C1 segment of cervical spinal cord (tissue), 14 donors: ENCODE measurements at regions not wholly inside any gene's neighbourhood (a gene's known extent, or its start where the extent isn't known, plus 50 kb on each side); places are given as distances from the start of the nearest gene placed in this dataset.
A peak's percentile ranks its signal among the peaks of the same experiment; 100 is the strongest.
"Not testable (repeated sequence)": the region's sequence is repeated elsewhere in the genome, so short reads cannot be mapped to it uniquely, and the experiment has no call there.

Experiments used
- DNase-seq, 14 donors: peaks; one replicate each; lab custom pipeline; 2025; lab: John Stamatoyannopoulos, UW

- DNase-seq = no peak
Measured at GRCh38 chr18:10164271-10165071, 250.7 kb downstream of the VAPA start.

GRCh38 chr18:10166164-10166807 lies 252.5 kb downstream of the VAPA start:
- no peak for DNase-seq

DNA sequence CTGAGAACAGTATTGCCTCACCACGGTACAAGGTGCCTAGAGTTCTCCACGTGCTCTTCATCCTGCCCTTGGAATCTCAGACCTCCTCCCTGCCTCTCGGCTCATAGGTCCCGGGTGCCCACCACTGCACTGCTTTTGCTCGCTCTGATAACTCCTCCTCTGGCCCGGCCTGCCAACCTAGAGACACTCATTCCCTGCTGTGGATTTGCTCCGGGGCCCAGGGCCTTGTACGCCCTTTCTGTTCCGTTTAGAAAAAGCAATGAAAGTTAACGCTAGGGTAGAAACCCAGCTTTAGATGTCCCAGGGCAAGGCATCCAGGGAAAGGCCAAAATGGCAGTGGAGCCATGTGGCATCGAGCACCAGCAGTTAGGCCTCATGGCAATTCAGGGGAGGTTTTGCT lies 253.9 kb downstream of the VAPA start:
- DNase-seq = no peak

GRCh38 chr18:10168477-10168876 lies 254.7 kb downstream of the VAPA start:
- DNase-seq = no peak

DNA sequence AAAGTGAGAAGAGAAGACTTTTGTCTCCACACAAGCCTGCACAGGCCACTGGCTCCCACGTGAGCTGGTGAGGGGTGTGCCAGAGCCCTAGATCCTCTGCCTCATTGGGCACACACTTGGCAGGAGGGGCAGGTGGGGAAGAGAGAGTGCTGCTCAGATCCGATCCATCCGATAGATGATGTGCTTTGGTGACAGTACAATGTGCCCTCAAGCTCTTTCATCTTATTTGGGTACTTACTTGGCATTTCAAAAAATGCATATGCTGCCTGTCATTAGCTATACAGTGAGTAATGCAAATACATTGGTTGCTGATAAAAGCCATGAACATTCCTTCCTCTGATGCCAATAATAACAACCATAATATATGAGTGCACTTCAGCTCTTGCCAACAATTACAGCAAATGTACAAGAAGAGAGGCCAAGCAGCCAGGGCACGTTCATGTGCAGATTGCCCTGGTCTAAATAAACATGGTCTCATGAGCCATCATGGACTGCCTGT lies 255.3 kb downstream of the VAPA start:
- no peak for DNase-seq

- DNase-seq = no peak
Measured at GRCh38 chr18:10169814-10170213, 256.0 kb downstream of the VAPA start.

DNA sequence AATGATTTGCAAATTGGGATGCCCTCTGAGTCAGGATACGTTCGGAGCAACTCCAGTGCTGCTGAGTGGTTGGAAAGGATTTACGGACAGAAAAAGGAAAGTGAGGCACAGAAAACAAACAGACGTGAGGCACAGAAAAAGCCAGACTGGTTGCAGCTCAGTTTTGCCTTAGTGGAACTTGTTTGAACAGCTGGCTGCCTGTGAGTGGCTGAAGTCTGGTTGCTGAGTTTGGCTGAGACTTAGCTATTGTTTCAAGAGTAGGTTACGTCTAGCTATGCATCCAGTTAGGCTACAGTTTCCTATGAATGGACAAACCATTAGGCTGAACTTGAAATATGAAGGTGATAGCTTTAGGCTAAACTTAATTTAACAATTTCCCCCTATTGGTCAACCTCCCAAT lies 256.6 kb downstream of the VAPA start:
- DNase-seq = no peak

- not testable (repeated sequence) for DNase-seq
Measured at GRCh38 chr18:10175333-10175732, 261.5 kb downstream of the VAPA start.

- not testable (repeated sequence) for DNase-seq
Measured at GRCh38 chr18:10179326-10179725, 265.5 kb downstream of the VAPA start.

DNA sequence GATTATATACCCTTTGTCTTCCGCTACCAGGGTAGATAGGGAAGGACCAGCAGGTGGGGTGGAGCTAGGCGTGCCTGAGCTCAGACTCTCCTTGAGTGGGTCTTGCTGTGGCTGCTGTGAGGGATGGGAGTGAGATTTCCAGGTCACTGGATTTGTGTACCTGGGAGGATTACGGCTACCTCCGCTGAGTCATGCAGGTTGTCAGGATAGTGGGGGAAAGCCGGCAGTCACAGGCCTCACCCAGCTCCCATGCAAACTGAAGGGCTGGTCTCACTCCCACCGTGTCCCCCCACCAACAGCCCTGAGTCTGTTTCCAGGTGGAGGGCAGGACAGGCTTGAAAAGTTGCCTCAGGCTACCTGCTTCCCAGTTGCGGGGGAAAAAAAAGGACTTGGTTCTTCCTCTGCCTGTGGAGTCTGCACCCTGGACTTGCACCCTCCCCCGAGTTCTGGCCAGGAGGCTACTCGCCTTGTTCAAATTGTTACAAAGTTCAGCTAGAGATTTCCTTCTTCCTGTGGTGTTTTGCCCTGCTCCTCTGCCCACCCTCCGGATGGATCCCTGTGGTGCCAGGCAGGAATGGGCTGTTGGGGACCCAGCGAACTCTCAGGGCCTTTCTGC lies 268.3 kb downstream of the VAPA start:
- DNase-seq = no peak

DNA sequence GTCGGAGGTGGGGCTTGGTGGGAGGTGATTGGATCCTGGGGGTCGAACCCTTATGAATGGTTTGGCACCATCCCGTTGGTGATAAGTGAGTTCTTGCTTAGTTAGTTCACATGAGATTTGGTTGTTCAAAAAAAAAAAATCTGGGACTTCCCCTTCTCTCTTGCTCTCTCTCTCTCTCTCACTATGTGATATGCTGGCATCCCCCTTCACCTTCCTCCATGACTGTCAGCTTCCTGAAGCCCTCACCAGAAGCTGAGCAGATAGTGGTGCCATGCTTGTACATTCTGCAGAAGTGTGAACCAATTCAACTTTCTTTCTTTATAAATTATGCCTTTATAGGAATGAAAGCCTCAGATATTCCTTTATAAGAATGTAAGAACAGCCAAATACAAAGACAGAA lies 269.7 kb upstream of the APCDD1 start:
- DNase-seq = no peak

- DNase-seq = peak in 1 of 14 donors; percentile 12
Measured at GRCh38 chr18:10188971-10189810, 265.2 kb upstream of the APCDD1 start.

- DNase-seq = no peak
Measured at GRCh38 chr18:10190564-10190963, 263.9 kb upstream of the APCDD1 start.

DNA sequence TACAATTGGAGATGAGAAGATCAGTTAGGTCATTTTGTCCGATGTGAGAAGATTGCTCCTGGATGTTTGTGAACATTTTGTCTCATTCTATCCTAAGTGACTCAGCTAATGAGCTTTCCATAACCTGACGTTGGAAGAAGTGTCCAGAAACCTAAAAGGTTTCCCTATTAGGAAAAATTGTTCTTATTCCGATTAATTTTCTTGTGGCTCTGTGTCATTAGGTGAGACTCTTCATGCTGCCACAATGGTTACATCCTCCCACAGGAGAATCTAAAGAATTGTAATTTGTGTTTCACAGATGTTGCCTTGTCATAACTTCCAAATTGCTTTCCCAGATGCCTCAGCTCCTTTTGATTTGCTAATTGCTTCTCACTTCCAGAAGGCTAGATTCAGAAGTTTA lies 261.0 kb upstream of the APCDD1 start:
- DNase-seq = no peak

DNA sequence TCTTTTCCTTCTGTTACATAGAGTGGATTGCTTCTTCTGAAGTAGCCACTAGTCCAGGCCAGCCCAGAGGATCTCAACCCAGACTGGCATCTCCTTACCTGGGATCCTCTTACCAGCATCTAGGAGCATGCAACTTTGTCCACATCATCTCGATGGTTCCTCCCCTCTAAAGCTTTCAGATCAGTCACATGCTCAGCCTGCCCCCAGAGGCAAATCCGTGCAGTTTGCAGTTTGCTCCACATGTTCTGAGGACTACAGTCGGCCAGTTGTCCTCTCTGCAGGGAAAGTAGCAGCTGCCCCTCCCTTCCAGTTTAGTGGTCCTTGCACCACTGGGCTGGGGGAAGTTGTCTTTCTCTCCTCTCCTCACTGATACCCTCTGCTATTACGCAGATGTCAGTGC lies 259.8 kb upstream of the APCDD1 start:
- no peak for DNase-seq

- DNase-seq = no peak
Measured at GRCh38 chr18:10195529-10195928, 258.9 kb upstream of the APCDD1 start.

- DNase-seq = no peak
Measured at GRCh38 chr18:10197097-10197496, 257.3 kb upstream of the APCDD1 start.

- DNase-seq = no peak
Measured at GRCh38 chr18:10201226-10201625, 253.2 kb upstream of the APCDD1 start.

DNA sequence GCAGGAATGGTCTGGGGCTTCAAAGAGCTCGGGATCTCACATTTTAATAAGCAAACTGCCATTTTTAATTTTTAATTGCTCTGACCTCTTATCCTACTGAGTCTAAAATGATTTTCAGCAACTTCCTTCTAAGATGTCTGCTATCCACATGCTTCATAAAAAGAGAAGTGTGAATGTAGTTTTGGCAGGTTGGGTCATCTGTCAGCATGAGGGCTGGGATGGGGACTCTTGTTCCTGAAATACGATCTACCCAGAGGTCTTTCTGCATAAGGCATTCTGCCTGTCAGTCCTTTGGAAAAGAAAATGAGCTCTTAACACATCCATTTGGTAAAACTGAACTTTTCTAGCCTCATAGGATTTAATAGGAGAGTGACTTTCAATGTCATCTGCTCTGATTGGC lies 252.8 kb upstream of the APCDD1 start:
- no peak for DNase-seq

GRCh38 chr18:10202845-10203321 lies 251.6 kb upstream of the APCDD1 start:
- DNase-seq = no peak

DNA sequence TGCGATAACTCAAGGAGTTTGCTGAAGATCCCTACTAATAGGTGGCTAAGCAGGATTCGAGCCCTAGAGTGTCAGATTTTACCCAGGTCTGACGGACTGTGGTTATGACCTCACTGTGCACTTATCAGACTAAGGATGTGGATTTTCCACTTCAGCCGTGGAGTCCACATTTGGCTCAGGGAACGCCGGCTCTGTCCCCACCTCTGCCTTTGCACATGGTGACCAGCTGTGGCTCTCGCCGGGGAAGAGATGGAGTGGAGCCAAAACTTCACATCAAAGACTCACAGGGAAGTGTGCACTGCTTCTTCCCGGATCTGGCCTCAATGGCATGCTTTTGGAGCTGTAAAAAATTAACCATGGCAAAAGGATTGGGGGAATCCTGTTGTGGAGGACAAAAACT lies 249.3 kb upstream of the APCDD1 start:
- no peak for DNase-seq
